Stimulated activated naive CD4-positive, alpha-beta T cell (primary cell): ENCODE measurements at regions not wholly inside any gene's neighbourhood (a gene's known extent, or its start where the extent isn't known, plus 50 kb on each side); places are given as distances from the start of the nearest gene placed in this dataset.
A peak's percentile ranks its signal among the peaks of the same experiment; 100 is the strongest.

Experiments used
- DNase-seq, 6 experiments: peaks; one replicate each; lab custom pipeline; 2025; lab: John Stamatoyannopoulos, UW

DNA sequence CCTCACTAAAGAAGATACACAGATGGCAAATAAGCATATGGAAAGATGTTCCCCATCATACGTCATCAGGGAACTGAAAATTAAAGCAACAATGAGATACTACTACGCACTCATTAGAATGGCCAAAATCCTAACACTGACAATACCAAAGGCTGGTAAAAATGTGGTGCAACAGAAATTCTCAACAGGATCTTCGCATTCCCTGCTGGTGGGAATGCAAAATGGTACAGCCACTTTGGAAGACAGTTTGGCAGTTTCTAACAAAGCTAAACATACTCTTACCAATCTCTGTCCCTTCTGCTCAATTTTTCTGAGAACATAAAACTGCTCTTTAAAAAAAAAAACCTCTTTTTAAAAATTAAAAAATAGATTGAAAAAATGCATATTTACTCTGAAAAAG lies 300.2 kb downstream of the FBXW7 start:
- no peak for DNase-seq

DNA sequence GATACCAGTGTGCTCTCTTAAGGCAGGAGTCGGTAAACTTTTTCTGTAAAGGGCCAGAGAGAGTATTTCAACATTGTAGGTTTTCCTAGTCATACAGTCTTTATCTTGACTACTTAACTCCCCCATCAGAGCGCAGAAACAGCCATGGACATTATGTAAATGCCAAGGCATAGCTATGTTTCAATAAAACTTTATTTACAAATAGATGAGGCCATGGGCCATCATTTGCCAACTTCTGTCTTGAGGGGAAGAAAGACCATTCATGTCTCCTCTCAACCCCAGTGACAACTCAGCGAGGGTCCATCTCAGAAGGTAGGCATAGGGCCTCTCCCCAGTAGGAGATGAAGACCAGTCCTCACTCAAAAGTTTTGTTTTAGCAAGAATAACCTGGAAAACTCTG lies 301.3 kb downstream of the FBXW7 start:
- DNase-seq: no peak

DNA sequence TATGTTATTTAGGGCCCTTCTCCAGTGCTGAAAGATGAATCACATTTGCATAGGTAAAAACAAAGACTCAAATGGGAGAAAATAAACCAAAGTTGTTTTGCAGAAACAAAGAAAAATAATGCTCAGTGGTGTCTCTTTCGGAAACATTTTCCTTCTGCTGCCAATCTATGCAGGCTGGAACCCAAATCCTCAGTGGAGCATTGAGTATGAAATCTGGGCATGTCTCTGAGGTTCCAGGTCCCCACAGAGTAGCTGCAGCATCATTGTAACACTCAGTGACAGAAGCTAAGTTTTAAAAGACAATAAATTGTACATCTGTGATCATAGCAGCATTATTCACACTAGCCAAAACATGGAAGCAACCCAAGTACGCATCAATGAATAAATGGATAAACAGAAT lies 303.6 kb downstream of the FBXW7 start:
- DNase-seq: no peak

GRCh38 chr4:152229782-152230289 lies 306.1 kb downstream of the FBXW7 start:
- DNase-seq: no peak

- DNase-seq: no peak
Measured at GRCh38 chr4:152225680-152226079, 310.2 kb downstream of the FBXW7 start.

- no peak for DNase-seq
Measured at GRCh38 chr4:152224721-152225420, 311.0 kb downstream of the FBXW7 start.

GRCh38 chr4:152224223-152224622 lies 311.7 kb downstream of the FBXW7 start:
- DNase-seq: no peak

GRCh38 chr4:152223600-152223999 lies 312.3 kb downstream of the FBXW7 start:
- DNase-seq: no peak

DNA sequence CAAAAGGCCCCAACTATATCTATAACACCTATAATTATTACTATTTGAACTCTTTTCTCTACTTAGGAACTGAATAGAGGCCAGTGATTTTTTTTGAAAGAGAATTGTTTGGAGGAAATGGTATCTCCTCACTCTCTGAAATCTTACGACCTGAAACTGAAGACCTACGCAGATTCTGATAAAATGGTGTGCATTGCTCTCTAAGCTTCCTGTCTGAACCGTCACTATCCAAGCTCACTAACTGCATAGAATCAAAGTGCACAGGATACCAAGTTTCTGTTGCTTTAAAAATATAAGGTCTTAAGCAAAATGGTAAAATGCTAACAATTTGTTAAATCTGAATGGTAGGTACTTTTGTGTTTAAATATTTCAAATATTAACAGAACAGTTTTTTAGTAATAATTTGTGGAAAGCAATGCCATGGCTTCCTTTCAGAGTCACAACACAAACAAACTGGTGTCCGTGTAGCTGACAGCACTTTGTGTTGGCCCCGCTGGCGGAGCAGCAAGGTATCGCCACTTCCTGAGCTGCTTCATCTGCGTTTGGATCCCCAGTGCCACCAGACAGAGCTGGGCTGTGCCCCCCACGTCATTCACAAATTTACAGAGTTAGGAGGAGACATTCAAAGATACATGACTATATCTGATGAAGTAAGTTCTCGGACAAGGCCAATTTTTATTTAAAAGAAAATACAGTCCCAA lies 313.9 kb downstream of the FBXW7 start:
- DNase-seq: peak in 3 of 6 experiments; percentile 22 to 44 (median 41)

DNA sequence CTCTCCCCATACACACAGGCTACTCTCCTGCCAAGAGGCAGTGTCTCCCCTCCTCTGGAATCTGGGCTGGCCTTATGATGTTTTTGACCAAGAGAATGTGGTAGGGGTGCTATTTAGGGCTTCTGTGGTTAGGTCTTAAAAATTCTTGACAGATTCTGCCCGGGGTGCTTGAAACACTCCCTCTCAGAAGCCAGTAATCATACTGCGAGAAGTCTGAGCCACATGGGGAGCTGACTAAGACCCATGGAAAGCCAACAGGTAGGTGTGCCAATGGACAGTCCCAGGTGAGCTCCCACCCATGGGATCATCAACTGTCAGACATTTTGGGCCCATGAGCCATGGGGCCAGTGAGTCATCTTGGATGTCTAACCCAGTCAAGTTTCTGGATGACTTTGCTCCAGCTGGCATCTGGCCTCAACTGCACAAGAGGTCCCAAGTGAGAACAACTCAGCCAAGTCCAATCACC lies 315.7 kb downstream of the FBXW7 start:
- DNase-seq: no peak

DNA sequence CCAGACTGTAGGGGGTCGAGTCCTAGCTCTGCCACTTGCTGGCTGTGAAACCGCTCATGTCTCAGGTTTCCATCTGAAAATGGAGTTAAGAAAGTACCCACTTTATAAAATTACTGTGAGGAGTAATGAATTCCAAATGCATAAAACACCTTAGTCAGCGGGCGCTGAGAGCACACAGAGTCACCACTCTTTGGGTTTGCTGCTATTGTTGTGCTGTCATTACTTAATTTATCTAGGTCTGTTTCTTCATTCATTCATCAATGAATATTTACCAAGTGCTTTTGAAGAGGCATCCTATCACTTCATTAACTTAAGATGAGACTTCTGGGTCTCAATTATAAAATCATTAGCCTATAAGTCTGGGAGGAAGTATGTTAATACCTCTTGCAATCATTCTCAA lies 317.3 kb downstream of the FBXW7 start:
- DNase-seq: no peak

DNA sequence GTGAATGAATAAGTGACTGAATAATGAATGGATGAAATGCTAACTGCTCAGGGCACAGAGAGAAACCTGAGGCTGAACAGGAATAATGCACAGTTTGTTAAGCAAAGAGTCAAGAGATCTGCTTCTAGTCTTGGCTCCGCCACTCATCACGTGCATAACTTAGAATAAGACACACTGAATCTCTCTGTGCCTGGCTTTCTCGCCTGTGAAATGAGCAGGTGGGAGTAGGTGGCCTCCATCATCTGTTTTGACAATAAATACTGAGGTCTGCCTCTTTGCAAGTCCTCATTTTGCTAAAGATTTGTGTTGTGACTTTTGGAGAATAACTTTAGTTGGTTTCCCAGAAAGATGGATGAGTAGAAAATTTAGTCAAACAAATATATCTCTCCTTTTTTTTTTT lies 318.0 kb downstream of the FBXW7 start:
- DNase-seq: no peak

DNA sequence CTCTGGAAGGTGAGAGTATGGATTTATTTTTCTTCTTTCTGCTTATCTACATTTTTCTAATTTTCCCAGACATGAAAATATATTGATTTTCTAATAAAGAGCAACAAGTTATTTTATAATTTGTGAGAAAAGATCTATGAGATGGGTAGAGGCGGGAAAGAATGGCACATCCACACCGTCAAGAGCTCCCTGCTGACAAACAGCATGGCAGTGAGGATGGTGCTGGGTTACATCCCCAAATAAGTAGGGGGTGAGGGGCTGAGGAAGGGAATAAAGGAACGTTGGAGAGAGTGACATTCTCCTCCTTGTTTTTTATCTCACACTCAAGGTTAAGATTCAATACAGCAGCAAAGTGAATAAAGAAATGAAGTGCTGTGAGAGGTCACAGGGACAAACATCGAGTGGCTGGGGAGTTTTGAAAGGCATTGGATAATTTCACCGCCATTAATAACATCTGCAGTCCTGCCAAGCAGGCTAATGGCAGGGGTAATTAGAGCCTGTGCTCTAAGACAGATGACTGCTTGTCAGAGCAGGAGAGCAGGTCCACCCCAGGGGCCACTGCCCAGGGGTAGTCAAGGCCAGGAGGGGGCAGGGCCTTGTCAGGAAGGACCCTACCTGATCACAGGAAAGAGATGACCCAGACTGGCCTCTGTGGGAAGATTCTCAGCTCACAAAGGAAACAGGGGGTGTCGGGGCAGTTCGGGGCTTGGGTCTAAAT lies 323.8 kb downstream of the FBXW7 start:
- no peak for DNase-seq

DNA sequence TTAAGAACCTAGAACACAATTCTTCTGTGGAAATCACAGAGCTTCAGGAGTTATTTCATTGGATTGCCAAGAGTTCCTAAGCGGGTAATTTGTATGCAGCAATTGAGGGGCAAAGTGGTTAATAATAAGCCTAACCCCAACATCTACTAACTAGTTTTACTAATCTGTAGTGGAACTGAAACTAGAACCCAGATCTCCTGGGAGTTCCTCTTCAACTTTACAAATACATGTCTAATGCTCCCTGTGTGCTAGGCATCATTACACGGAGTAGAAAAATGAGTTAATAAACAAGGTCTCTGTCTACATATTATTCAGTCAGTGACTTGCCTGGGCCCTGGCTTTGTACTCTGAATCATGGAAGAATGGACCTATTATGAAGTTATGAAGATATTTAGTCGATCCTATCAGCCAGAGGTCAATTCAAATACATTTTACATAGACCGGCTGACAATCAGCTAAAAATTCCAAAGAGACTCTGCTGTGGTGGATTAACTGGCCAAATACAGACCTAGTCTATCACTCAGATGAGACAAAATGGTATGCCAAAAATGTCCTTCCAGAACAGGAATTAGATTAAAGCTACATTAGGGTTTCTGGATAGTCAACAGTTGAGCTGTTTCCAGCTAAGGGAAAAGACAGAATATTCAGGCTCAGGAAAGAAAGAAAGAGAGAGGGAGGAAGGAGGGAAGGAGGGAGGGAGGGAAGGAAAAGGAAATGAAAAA lies 326.0 kb downstream of the FBXW7 start:
- no peak for DNase-seq

- no peak for DNase-seq
Measured at GRCh38 chr4:152207378-152207720, 328.5 kb downstream of the FBXW7 start.

DNA sequence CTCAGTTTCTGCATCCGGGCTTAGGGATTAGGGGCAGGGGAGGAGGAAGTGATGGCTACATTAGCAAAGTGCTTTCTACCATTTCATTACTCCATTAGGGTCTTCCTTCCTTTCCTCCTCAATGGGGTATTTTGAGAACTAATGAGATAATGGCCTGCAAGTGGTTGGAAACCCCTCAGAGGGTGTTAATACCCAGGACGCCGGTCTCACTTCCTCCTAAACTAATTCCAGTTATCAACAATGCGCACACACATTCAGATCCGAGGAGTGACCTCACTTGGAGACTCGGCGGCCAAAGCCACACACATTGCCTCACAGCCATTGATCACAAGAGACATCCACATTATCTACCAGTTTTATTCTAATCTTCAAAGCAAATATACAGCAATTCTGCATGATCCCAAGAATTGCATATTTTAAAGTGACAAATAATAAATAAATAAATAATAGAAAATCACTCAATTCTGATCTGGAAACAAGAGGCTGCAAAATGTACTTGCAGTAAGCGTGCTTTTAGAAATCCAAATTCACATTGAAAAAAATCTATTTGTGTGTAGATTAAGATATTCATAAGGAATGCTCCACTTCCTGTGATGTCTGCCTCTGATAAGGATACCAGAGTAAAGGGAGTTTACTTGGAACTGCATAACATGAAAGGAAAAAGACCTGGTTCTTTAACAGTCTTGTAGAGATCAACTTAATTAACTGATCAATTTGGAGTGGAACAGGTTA lies 329.1 kb downstream of the FBXW7 start:
- no peak for DNase-seq

DNA sequence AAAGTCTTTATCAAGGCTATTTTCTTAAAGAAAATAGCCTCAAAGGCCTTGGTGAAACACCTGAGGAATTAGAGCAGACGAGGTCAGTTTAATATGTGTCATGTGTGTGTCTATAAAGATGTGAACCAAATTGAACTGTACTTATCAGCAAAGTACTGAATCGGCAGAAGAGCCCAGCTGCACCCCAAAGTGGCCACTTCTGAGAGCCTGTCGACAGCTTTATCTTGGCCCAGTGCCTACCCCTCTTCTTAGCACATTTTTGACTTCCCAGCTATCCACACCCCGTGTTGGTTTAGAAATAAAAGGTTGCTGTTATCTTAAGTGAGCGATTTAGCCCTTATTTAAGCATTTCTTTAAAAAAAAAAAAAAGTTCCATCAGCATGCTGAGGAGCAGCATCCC lies 329.7 kb downstream of the FBXW7 start:
- no peak for DNase-seq

GRCh38 chr4:152202415-152202814 lies 333.5 kb downstream of the FBXW7 start:
- no peak for DNase-seq

DNA sequence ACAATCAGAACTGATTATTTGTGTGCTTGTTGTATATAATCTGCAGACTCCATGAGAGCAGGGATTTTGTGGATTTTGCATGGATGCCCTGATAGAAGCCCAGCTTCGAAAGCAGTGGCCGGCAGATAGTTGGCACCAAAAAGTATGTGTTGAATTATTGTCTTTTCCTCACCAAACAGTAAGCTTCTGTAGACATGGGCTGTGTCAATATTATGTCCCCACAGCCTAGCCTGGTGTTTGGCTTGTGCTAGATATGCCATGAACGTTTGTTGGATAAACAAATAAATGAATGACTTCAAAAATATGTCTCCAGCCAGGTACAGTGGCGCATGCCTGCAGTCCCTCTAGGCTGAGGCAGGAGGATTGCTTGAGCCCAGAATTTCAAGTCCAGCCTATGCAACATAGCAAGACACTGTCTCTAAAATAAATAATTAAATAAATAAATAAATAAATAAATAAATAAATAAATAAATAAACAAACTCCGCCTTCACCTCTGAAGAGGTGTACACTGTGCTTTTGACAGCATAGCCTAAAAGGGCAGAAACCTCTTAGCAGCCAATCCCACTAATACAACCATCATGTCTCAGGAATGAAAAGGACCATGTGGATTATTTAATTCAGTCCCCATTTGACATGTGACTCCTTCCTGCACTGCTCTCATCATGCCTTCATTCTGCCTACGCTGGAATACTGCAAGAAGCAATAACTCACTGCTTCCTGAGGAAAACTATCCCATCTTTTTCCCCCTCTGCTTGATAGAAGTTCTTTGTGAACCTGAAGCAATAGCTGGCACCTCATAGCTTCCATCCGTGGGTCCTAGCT lies 335.2 kb downstream of the FBXW7 start:
- DNase-seq: no peak

- DNase-seq: no peak
Measured at GRCh38 chr4:152197211-152197610, 338.7 kb downstream of the FBXW7 start.

GRCh38 chr4:152195888-152196287 lies 340.0 kb downstream of the FBXW7 start:
- no peak for DNase-seq
